Spleen (tissue), 11 donors: ENCODE measurements at regions not wholly inside any gene's neighbourhood (a gene's known extent, or its start where the extent isn't known, plus 50 kb on each side); places are given as distances from the start of the nearest gene placed in this dataset.

ENCODE experiments used
- DNase-seq: peaks from one replicate; pipeline ENCODE4 v3.0.0-alpha.2; 2020
- H3K27ac ChIP-seq, 8 donors: fragments of 200-600 bp; sonication (generic) in 7 of 8; 1 replicate in 4 of 8; 2 replicates in 4 of 8; pipeline versions ENCODE4 v1.5.0 to v1.8.0; 2016 to 2021; ENCODE audit warnings: inconsistent platforms in 4 of 8, mild to moderate bottlenecking in 4 of 8, moderate library complexity in 1 of 8
- H3K27me3 ChIP-seq, 7 donors: fragments of 200-600 bp; sonication (generic) in 6 of 7; replicated peaks in 1 of 7; 1 replicate in 4 of 7; 2 replicates in 3 of 7; pipeline versions ENCODE4 v1.5.0 to v1.8.0; 2016 to 2021; ENCODE audit warnings: inconsistent platforms in 3 of 7, mild to moderate bottlenecking in 1 of 7
- H3K36me3 ChIP-seq, 6 donors: fragments of 200-600 bp; sonication (generic) in 5 of 6; 1 replicate in 4 of 6; 2 replicates in 2 of 6; pipeline versions ENCODE4 v1.5.0 to v1.8.0; 2016 to 2021; ENCODE audit warnings: inconsistent platforms in 2 of 6
- H3K4me1 ChIP-seq, 6 donors: fragments of 200-600 bp; sonication (generic) in 5 of 6; 1 replicate in 3 of 6; 2 replicates in 3 of 6; pipeline versions ENCODE4 v1.5.0 to v1.8.0; 2016 to 2021; ENCODE audit warnings: inconsistent platforms in 3 of 6
- H3K4me3 ChIP-seq, 8 donors: fragments of 200-600 bp; sonication (generic) in 7 of 8; 1 replicate in 4 of 8; 2 replicates in 4 of 8; pipeline versions ENCODE4 v1.5.0 to v1.8.0; 2016 to 2021; ENCODE audit warnings: inconsistent platforms in 4 of 8, mild to moderate bottlenecking in 4 of 8, moderate library complexity in 2 of 8
- H3K9me3 ChIP-seq, 8 donors: fragments of 200-600 bp; sonication (generic) in 7 of 8; 1 replicate in 4 of 8; 2 replicates in 4 of 8; pipeline versions ENCODE4 v1.5.0 to v1.8.0; 2016 to 2021; ENCODE audit warnings: inconsistent platforms in 4 of 8
- CTCF ChIP-seq, 11 experiments: fragments of 200-600 bp in 7 of 11; fragments of 450-650 bp in 4 of 11; sonication (generic) in 4 of 11; IDR thresholded peaks in 8 of 11; conservative IDR thresholded peaks in 3 of 11; 1 replicate in 7 of 11; 2 replicates in 4 of 11; pipeline versions ENCODE4 v1.4.0 to v1.8.0; 2016 to 2021; ENCODE audit warnings: antibody characterized with exemption in 11 of 11, inconsistent platforms in 4 of 11, mild to moderate bottlenecking in 1 of 11
- POLR2A ChIP-seq, 3 donors: fragments of 450-650 bp; IDR thresholded peaks; one replicate each; pipeline ENCODE4 v1.5.1; 2017; ENCODE audit warnings: antibody characterized with exemption in 3 of 3, mild to moderate bottlenecking in 1 of 3
- POLR2AphosphoS5 ChIP-seq, 3 donors: sonication (generic); formaldehyde crosslinking; IDR thresholded peaks; one replicate each; pipeline ENCODE4 v1.5.1; 2017; ENCODE audit warnings: antibody characterized with exemption in 3 of 3
- WGBS, 5 donors: extraction: QIAGEN DNeasy Blood & Tissue Kit in 3 of 5; methylation state at CpG; one replicate each; pipeline versions ENCODE4 v1.1.5 to v1.1.7; 2013 to 2018; 5-methylcytosine and 5-hydroxymethylcytosine counted together
- intact Hi-C: fragments of 100-400 bp; cut with DNase I; formaldehyde crosslinking; loops from one replicate; pipeline ENCODE4 v1.15.0; 2023; ENCODE audit warnings: low total_unique reads
- donor health status: healthy with polysubstance abuse.
- donor health status: DM: no; HTN: no; CAD: no; lungs with moderate emphysema.
- donor health status: DM: no; HTN: no; CAD: no.
- donor health status: Bipolar disorder and iron deficiency.
- donor health status: healthy.
- donor health status: DM: no; HTN: no; CAD: no.
- donor health status: DM: yes; HTN: yes; CAD: no.

DNA sequence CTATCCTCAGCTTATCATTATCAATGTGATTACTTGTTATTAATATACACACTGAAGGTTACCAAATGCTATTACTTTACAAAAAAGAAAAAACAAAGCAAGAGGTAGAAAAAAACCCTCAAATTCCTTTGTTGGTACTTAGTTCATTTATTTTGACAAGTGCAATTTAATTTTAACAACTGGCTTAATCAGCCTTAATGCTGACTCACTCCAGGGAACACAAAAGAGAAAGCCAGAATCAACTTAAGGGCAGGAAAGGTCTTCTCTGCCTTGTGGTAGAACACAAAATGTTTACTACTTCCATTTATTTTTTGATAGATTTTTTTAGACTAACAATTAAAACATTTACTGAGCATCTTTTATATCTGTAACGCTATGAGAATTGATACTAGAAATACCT is 417.1 kb downstream of the PCDH17 start:
- Histone ChIP-seq H3K27ac (no peak overlapping the region), H3K9me3 (peaks cover 0 to 15% (median 0%) of the 10 kb centered on the region in 8 donors), H3K4me1 (no peaks in the 10 kb centered on the region), H3K4me3 (no peak overlapping the region), H3K27me3 (no peaks in the 10 kb centered on the region), H3K36me3 (no peaks in the 10 kb centered on the region)
- intact Hi-C loops = no loop called here
- TF ChIP-seq CTCF (IDR thresholded peaks at IDR 0.05 in 8 of 11, conservative IDR thresholded peaks at IDR 0.05 in 3 of 11) = no peak
- no peak for TF ChIP-seq POLR2A (IDR thresholded peaks at IDR 0.05)
- no peak for TF ChIP-seq POLR2AphosphoS5 (IDR thresholded peaks at IDR 0.05)
- DNase-seq = no peak
- WGBS, 5 donors = 88 to 92% (median 91%) methylated on average over 1 of the region's 1 CpG

DNA sequence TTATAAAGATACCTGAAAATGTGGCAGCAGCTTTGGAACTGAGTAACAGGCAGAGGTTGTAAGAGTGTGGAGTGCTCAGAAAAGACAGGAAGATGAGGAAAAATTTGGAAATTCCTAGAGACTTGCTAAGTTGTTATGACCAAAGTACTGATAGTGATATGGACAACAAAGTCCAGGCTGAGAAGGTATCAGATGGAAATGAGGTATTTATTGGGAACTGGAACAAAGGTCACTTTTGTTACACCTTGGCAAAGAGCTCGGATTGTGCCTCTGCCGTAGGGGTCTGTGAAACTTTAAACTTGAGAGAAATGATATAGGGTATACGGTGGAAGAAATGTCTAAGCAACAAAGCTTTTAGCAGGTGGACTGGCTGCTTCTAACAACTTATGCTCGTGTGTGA is 419.9 kb downstream of the PCDH17 start:
- intact Hi-C loops = no loop called here
- Histone ChIP-seq H3K4me1 (no peaks in the 10 kb centered on the region), H3K9me3 (peaks cover 0 to 15% (median 0%) of the 10 kb centered on the region in 8 donors), H3K36me3 (no peaks in the 10 kb centered on the region), H3K27ac (no peak overlapping the region), H3K4me3 (no peak overlapping the region), H3K27me3 (no peaks in the 10 kb centered on the region)
- WGBS, 5 donors = 76 to 87% (median 85%) methylated on average over 4 of the region's 4 CpGs
- no peak for TF ChIP-seq POLR2AphosphoS5 (IDR thresholded peaks at IDR 0.05)
- TF ChIP-seq CTCF (IDR thresholded peaks at IDR 0.05 in 8 of 11, conservative IDR thresholded peaks at IDR 0.05 in 3 of 11) = no peak
- no peak for TF ChIP-seq POLR2A (IDR thresholded peaks at IDR 0.05)
- DNase-seq = no peak

GRCh38 chr13:58051807-58052375 is 420.3 kb downstream of the PCDH17 start:
- Histone ChIP-seq H3K4me3 (no peak overlapping the region), H3K4me1 (no peaks in the 10 kb centered on the region), H3K27me3 (no peaks in the 10 kb centered on the region), H3K27ac (no peak overlapping the region), H3K9me3 (peaks cover 0 to 15% (median 0%) of the 10 kb centered on the region in 8 donors), H3K36me3 (no peaks in the 10 kb centered on the region)
- 61 to 90% (median 69%) methylated on average over 5 of the region's 5 CpGs for WGBS, 5 donors
- TF ChIP-seq CTCF (IDR thresholded peaks at IDR 0.05 in 8 of 11, conservative IDR thresholded peaks at IDR 0.05 in 3 of 11) (no peak), POLR2A (IDR thresholded peaks at IDR 0.05) (no peak), POLR2AphosphoS5 (IDR thresholded peaks at IDR 0.05) (no peak)
- DNase-seq = no peak
- intact Hi-C loops = no loop called here

GRCh38 chr13:58056426-58056825 is 424.9 kb downstream of the PCDH17 start:
- Histone ChIP-seq H3K4me3 (no peak overlapping the region), H3K9me3 (peaks cover 0 to 11% (median 0%) of the 10 kb centered on the region in 8 donors), H3K36me3 (no peaks in the 10 kb centered on the region), H3K27ac (no peak overlapping the region), H3K27me3 (no peaks in the 10 kb centered on the region), H3K4me1 (no peaks in the 10 kb centered on the region)
- DNase-seq = no peak
- intact Hi-C loops = no loop called here
- 82 to 90% (median 84%) methylated on average over 4 of the region's 4 CpGs for WGBS, 5 donors
- TF ChIP-seq CTCF (IDR thresholded peaks at IDR 0.05 in 8 of 11, conservative IDR thresholded peaks at IDR 0.05 in 3 of 11) = no peak
- TF ChIP-seq POLR2AphosphoS5 (IDR thresholded peaks at IDR 0.05) = no peak
- no peak for TF ChIP-seq POLR2A (IDR thresholded peaks at IDR 0.05)
